ENCODE measurements at regions not wholly inside any gene's neighbourhood (a gene's known extent, or its start where the extent isn't known, plus 50 kb on each side); places are given as distances from the start of the nearest gene placed in this dataset.

DNA sequence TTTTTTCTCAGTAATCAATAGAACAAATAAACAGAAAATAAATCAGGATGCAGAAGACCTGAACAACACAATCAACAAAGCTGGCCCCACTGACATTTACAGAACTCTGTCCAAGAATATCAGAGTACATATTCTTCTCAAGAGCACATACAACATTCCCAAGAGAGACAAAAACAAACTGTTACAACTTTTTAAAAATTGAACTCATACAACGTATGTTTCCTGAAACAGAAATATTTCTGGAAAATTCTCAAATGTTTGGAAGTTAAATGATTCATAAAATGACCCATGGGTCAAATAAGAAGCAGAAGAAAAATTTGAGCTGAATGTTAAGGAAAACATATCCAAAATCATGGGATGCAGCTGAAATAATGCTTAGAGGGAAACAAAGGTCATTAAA lies 93.9 kb upstream of the VIPR2 start:
- H3K4me1 ChIP-seq (ENCODE audit: control insufficient read depth, low read length) = no peaks in the 10 kb centered on the region
- no peak overlapping the region for H3K4me3 ChIP-seq (ENCODE audit: low read length)
- H3K9me2 ChIP-seq (replicated peaks; ENCODE audit: control insufficient read depth, low read length) = no peaks in the 10 kb centered on the region
- no peaks in the 10 kb centered on the region for H3K9me3 ChIP-seq (ENCODE audit: control insufficient read depth, insufficient read depth, low read length)
- H3K79me2 ChIP-seq (ENCODE audit: control insufficient read depth, low read length) = no peaks in the 10 kb centered on the region
- no peak overlapping the region for H3K4me2 ChIP-seq (ENCODE audit: low read length)
- TF ChIP-seq CTCF (IDR thresholded peaks at IDR 0.05; ENCODE audit: low read depth, low read length, poor library complexity, severe bottlenecking) = no peak
- TF ChIP-seq EZH2phosphoT487 (IDR thresholded peaks at IDR 0.05; ENCODE audit: borderline replicate concordance, low read length) = no peak
- H3K36me3 ChIP-seq (ENCODE audit: control insufficient read depth, low read length) = no peaks in the 10 kb centered on the region
- no peaks in the 10 kb centered on the region for H3F3A ChIP-seq (ENCODE audit: control insufficient read depth, insufficient read depth)
- no peak overlapping the region for H3K27ac ChIP-seq (ENCODE audit: low read depth, low read length)
- no peaks in the 10 kb centered on the region for H3K27me3 ChIP-seq (ENCODE audit: control insufficient read depth, low read length)
- no peaks in the 10 kb centered on the region for H4K20me1 ChIP-seq (ENCODE audit: control insufficient read depth, insufficient read depth, low read depth, low read length)

DNA sequence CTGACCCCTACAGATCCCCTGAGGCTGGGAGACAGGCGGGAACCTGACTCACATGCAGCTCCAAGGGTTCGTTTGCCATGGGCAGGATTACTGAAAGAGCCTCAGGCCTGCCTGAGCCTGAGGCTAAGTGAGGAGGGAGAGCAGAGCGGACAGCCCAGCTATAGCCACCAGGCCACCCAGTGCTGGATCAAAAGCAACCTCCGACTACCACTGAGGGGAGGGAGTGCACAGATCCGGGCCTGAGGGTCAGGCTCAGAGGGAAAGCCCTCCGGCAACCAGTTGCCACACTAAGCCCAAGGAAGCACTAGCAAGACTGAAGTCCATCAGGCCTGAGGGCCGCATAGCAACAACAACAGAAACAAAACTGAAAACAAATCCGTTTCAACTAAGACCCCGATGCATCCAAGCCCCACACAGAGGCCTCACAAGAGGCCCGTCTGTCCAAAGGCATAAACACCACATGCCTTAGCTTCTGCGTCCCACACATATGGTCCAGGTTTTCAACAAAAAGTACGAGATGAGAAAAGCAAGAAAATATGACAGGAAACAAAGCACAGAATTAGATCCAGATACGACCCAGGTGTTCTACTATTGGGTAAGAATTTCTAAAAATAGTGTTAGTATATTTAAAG lies 92.5 kb upstream of the VIPR2 start:
- Histone ChIP-seq H3K4me3 (ENCODE audit: low read length) (no peak overlapping the region), H3K27ac (ENCODE audit: low read depth, low read length) (no peak overlapping the region), H3K4me1 (ENCODE audit: control insufficient read depth, low read length) (no peaks in the 10 kb centered on the region), H3K9me2 (replicated peaks; ENCODE audit: control insufficient read depth, low read length) (no peaks in the 10 kb centered on the region), H3K4me2 (ENCODE audit: low read length) (no peak overlapping the region), H3K79me2 (ENCODE audit: control insufficient read depth, low read length) (no peaks in the 10 kb centered on the region), H3K36me3 (ENCODE audit: control insufficient read depth, low read length) (no peaks in the 10 kb centered on the region), H3K27me3 (ENCODE audit: control insufficient read depth, low read length) (no peaks in the 10 kb centered on the region), H3K9me3 (ENCODE audit: control insufficient read depth, insufficient read depth, low read length) (no peaks in the 10 kb centered on the region), H3F3A (ENCODE audit: control insufficient read depth, insufficient read depth) (no peaks in the 10 kb centered on the region), H4K20me1 (ENCODE audit: control insufficient read depth, insufficient read depth, low read depth, low read length) (no peaks in the 10 kb centered on the region)
- no peak for TF ChIP-seq CTCF (IDR thresholded peaks at IDR 0.05; ENCODE audit: low read depth, low read length, poor library complexity, severe bottlenecking)
- no peak for TF ChIP-seq EZH2phosphoT487 (IDR thresholded peaks at IDR 0.05; ENCODE audit: borderline replicate concordance, low read length)

DNA sequence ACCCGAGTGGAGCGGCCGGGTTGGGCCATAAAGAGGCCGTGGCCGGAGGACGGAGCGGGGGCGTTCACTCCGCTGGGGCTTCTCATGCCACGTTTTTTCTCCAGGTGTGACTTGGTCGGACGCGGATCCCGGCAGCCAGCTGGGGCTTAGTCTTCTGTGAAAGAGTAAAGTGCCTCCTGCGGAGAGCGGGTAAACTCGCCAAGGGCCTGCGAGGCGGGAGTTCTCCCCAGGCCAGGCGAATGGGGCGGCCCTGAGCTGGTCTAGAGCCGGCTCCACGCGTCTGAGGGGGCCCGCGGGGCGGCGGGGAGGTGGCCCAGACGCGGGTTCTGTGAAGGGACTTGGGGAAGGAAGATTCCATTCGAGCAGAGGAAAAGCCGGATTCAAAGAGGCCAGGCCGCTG lies 86.3 kb upstream of the VIPR2 start:
- H3K9me3 ChIP-seq (ENCODE audit: control insufficient read depth, insufficient read depth, low read length) = no peaks in the 10 kb centered on the region
- H3K4me2 ChIP-seq (ENCODE audit: low read length) = no peak overlapping the region
- no peak overlapping the region for H3K4me3 ChIP-seq (ENCODE audit: low read length)
- no peaks in the 10 kb centered on the region for H4K20me1 ChIP-seq (ENCODE audit: control insufficient read depth, insufficient read depth, low read depth, low read length)
- no peaks in the 10 kb centered on the region for H3F3A ChIP-seq (ENCODE audit: control insufficient read depth, insufficient read depth)
- H3K36me3 ChIP-seq (ENCODE audit: control insufficient read depth, low read length) = no peaks in the 10 kb centered on the region
- H3K9me2 ChIP-seq (replicated peaks; ENCODE audit: control insufficient read depth, low read length) = no peaks in the 10 kb centered on the region
- no peak overlapping the region for H3K27ac ChIP-seq (ENCODE audit: low read depth, low read length)
- H3K27me3 ChIP-seq (ENCODE audit: control insufficient read depth, low read length) = no peaks in the 10 kb centered on the region
- no peaks in the 10 kb centered on the region for H3K4me1 ChIP-seq (ENCODE audit: control insufficient read depth, low read length)
- H3K79me2 ChIP-seq (ENCODE audit: control insufficient read depth, low read length) = no peaks in the 10 kb centered on the region
- no peak for TF ChIP-seq EZH2phosphoT487 (IDR thresholded peaks at IDR 0.05; ENCODE audit: borderline replicate concordance, low read length)
- no peak for TF ChIP-seq CTCF (IDR thresholded peaks at IDR 0.05; ENCODE audit: low read depth, low read length, poor library complexity, severe bottlenecking)

Measured in DOHH2 (cell line).